ENCODE measurements at regions not wholly inside any gene's neighbourhood (a gene's known extent, or its start where the extent isn't known, plus 50 kb on each side); places are given as distances from the start of the nearest gene placed in this dataset.
"Not testable (repeated sequence)": the region's sequence is repeated elsewhere in the genome, so short reads cannot be mapped to it uniquely, and the experiment has no call there.

- TF ChIP-seq, protein P1, sequence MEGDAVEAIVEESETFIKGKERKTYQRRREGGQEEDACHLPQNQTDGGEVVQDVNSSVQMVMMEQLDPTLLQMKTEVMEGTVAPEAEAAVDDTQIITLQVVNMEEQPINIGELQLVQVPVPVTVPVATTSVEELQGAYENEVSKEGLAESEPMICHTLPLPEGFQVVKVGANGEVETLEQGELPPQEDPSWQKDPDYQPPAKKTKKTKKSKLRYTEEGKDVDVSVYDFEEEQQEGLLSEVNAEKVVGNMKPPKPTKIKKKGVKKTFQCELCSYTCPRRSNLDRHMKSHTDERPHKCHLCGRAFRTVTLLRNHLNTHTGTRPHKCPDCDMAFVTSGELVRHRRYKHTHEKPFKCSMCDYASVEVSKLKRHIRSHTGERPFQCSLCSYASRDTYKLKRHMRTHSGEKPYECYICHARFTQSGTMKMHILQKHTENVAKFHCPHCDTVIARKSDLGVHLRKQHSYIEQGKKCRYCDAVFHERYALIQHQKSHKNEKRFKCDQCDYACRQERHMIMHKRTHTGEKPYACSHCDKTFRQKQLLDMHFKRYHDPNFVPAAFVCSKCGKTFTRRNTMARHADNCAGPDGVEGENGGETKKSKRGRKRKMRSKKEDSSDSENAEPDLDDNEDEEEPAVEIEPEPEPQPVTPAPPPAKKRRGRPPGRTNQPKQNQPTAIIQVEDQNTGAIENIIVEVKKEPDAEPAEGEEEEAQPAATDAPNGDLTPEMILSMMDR (IDR thresholded peaks at IDR 0.05; ENCODE audit: low read depth, low read length), result no peak
- no peak for DNase-seq (ENCODE audit: extremely low read depth, low read depth)
Observed at GRCh38 chr16:8417145-8417544, 173.2 kb downstream of the TMEM114 start.

- DNase-seq (ENCODE audit: extremely low read depth, low read depth), result no peak
- TF ChIP-seq, protein P1 (IDR thresholded peaks at IDR 0.05; ENCODE audit: low read depth, low read length), result no peak
Observed at GRCh38 chr16:8408855-8409567, 181.3 kb downstream of the TMEM114 start.

- TF ChIP-seq, protein P1 (IDR thresholded peaks at IDR 0.05; ENCODE audit: low read depth, low read length), result no peak
- DNase-seq (ENCODE audit: extremely low read depth, low read depth), result no peak
Observed at GRCh38 chr16:8407351-8407750, 183.0 kb downstream of the TMEM114 start.

DNA sequence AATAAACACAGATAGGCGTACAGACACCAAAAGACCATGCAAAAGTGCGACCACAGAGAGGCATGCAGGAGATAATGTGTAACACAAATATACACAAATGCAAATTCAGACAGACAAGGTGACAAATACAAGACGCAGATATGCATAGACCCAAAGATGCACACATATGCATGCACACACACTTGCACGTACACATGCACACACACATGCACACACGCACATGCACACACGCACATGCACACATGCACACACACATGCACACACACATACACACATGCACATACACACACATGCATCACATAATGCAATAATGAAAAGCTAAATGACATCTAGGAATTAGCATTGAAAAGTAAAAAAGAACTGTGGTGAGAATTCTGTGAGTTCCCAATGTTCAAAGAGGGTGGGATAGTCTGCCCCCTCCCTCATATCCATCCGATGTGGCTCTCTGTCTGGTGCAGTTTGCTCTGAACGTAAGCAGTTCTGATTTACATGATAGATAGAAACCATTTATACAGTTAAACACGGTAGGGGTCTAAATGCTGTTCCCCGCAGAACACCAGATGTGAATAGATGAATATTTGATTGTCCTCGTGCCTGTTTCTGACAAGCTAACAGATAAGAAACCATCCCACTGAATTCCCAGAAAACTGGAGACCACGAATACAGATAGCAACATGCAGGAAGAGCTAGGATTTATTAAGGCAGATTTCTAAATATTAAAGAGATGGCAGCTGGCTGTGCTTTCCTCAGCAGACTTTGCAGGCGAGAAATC is 186.1 kb downstream of the TMEM114 start:
- no peak for DNase-seq (ENCODE audit: extremely low read depth, low read depth)
- TF ChIP-seq, protein P1 (IDR thresholded peaks at IDR 0.05; ENCODE audit: low read depth, low read length), result no peak

DNA sequence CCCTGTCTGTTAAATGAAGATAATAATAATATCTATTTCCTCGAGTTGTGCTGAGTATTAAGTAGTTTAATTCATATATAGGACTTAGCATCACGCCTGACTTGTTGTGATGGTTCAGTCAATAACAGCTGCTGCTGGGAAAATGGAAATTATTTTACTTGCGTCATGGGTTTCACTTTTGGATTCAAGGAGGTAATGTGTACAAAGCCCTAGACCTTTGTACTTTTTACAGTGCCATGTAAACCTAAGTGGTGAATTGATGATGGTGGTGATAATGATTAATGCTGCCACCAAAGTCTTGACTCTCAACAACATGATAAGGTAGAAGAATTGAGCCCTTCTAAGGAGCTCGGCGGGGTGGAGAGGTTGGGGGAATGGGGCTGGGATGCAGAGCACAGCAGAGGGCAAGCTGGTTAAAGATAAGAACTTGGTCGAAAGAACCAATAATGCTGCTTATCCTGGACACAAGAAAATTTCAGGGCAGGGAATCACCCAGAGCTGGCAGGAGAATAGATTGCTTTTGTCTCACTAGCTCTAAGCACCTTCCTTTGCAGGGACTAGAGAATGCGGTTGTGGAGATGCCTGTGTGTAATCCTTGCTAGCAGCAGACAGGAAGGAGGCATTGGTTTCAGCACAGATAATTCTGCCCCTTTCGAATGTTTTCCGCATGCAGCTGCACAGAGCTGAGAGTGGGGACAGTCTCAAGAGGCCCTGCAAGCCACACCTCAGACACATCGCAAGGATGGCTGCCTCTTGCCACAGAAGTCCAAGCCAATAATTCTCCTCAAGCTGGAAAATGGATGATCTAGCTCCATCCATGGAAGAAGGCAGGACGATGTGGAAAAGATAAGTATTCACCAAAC is 187.1 kb downstream of the TMEM114 start:
- no peak for DNase-seq (ENCODE audit: extremely low read depth, low read depth)
- TF ChIP-seq, protein P1 (IDR thresholded peaks at IDR 0.05; ENCODE audit: low read depth, low read length), result no peak

- not testable (repeated sequence) for DNase-seq (ENCODE audit: extremely low read depth, low read depth)
Observed at GRCh38 chr16:8400683-8401082, 189.6 kb downstream of the TMEM114 start.

GRCh38 chr16:8398548-8398947 is 191.8 kb downstream of the TMEM114 start:
- DNase-seq (ENCODE audit: extremely low read depth, low read depth), result no peak
- TF ChIP-seq, protein P1 (IDR thresholded peaks at IDR 0.05; ENCODE audit: low read depth, low read length), result no peak
